ENCODE measurements at regions not wholly inside any gene's neighbourhood (a gene's known extent, or its start where the extent isn't known, plus 50 kb on each side); places are given as distances from the start of the nearest gene placed in this dataset.
"Not testable (repeated sequence)": the region's sequence is repeated elsewhere in the genome, so short reads cannot be mapped to it uniquely, and the experiment has no call there.

GRCh38 chr4:124828382-124828781 is 115.8 kb upstream of the ANKRD50 start:
- no peak for DNase-seq (ENCODE audit: low read depth)
- no peak overlapping the region for H3K4me3 ChIP-seq (ENCODE audit: low read depth, low read length)
- TF ChIP-seq CTCF (IDR thresholded peaks at IDR 0.05; ENCODE audit: insufficient read depth, low read length), result no peak

GRCh38 chr4:124817531-124817930 is 105.0 kb upstream of the ANKRD50 start:
- TF ChIP-seq CTCF (IDR thresholded peaks at IDR 0.05; ENCODE audit: insufficient read depth, low read length), result no peak
- DNase-seq (ENCODE audit: low read depth), result no peak
- H3K4me3 ChIP-seq (ENCODE audit: low read depth, low read length), result no peak overlapping the region

- DNase-seq (ENCODE audit: low read depth), result not testable (repeated sequence)
Observed at GRCh38 chr4:124812203-124812602, 99.7 kb upstream of the ANKRD50 start.

DNA sequence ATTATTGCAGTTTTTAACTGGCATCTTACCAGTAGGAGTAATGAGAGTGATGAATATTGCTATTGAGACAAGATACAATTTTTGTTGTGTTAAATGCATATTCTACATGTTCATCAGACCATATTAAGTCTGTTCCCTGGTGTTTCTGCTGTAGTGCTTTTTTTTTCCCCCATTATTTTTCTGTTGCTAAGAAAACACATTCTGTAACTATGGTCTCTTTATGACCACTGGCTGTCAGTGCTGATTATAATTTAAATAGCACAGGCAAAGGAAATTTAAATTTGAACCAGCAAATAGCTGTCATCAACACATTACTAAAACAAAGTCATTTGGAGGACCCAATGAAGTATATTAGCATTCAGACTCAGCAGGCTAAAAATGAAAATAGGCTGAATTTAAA is 98.3 kb upstream of the ANKRD50 start:
- no peak for TF ChIP-seq CTCF (IDR thresholded peaks at IDR 0.05; ENCODE audit: insufficient read depth, low read length)
- H3K4me3 ChIP-seq (ENCODE audit: low read depth, low read length), result no peak overlapping the region

More at GRCh38 chr4:124812203-124812602, 99.7 kb upstream of the ANKRD50 start:
- not testable (repeated sequence) for H3K4me3 ChIP-seq (ENCODE audit: low read depth, low read length)

DNA sequence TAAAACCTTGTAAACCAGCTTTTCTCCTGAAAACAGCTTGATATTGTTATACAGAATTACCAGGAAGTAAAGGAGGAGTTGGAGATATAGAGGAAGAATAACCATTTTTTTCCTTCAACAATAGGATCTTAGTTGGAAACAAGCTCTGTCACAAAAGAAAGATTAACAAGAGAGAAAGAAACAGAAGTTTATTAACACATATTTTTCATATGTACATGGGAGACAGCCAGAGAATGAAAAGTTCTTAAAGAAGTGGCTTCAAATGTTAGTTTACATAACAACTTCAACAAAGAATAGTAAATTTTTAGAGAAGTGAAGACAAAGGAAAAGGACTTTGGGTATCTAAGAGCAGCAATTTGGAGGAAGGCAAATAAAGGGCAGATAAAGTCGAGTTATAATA is 94.9 kb upstream of the ANKRD50 start:
- H3K4me3 ChIP-seq (ENCODE audit: low read depth, low read length), result no peak overlapping the region
- TF ChIP-seq CTCF (IDR thresholded peaks at IDR 0.05; ENCODE audit: insufficient read depth, low read length), result no peak
- no peak for DNase-seq (ENCODE audit: low read depth)

More for the DNA sequence above, 98.3 kb upstream of the ANKRD50 start:
- DNase-seq (ENCODE audit: low read depth), result no peak

DNA sequence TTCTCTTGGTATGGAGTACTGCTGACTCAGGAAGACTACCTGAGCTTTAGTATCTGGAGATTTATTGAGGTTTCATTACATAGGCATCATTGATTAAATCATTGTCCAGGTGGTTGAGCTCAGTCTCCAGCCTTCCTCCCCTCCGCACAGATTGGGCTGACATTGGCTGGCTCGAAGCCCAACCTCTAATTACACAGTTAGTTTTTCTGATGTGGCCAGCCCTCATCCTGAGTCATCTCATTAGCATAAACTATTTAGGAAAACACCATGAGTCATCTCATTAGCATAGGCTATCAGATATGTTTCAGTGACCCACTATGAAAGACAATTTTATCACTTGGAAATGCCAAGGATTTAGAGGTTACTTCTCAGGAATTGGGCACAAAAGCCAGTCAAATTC is 93.9 kb upstream of the ANKRD50 start:
- no peak for TF ChIP-seq CTCF (IDR thresholded peaks at IDR 0.05; ENCODE audit: insufficient read depth, low read length)
- no peak overlapping the region for H3K4me3 ChIP-seq (ENCODE audit: low read depth, low read length)
- DNase-seq (ENCODE audit: low read depth), result no peak

DNA sequence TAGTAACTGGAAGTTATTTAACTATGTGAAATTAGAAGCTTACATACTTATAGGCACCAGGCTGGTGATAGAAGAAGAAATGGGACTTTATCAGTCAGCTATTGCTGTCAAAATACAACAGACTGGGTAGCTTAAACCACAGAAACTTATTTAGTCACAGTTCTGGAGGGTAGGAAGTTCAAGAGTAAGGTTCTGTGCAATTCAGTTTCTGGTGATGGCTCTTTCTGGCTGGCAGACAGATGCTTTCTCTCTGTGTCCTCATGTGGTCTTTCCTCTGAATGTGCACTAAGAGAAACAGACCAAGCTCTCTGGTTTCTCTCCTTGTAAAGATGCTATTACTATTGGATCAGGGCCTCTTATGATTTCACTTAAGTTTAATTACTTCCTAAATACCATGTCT is 92.1 kb upstream of the ANKRD50 start:
- TF ChIP-seq CTCF (IDR thresholded peaks at IDR 0.05; ENCODE audit: insufficient read depth, low read length), result no peak
- no peak overlapping the region for H3K4me3 ChIP-seq (ENCODE audit: low read depth, low read length)
- DNase-seq (ENCODE audit: low read depth), result no peak
